ENCODE measurements at regions not wholly inside any gene's neighbourhood (a gene's known extent, or its start where the extent isn't known, plus 50 kb on each side); places are given as distances from the start of the nearest gene placed in this dataset.
"Not testable (repeated sequence)": the region's sequence is repeated elsewhere in the genome, so short reads cannot be mapped to it uniquely, and the experiment has no call there.

- DNase-seq = no peak
Measured at GRCh38 chr14:104405360-104406226, 174.0 kb upstream of the C14orf180 start.

- DNase-seq = no peak
Measured at GRCh38 chr14:104406831-104407230, 172.7 kb upstream of the C14orf180 start.

- no peak for DNase-seq
Measured at GRCh38 chr14:104416383-104416782, 163.2 kb upstream of the C14orf180 start.

GRCh38 chr14:104419865-104420505 lies 159.6 kb upstream of the C14orf180 start:
- no peak for DNase-seq

- DNase-seq = not testable (repeated sequence)
Measured at GRCh38 chr14:104420523-104420922, 159.0 kb upstream of the C14orf180 start.

- DNase-seq = no peak
Measured at GRCh38 chr14:104420990-104421389, 158.6 kb upstream of the C14orf180 start.

- no peak for DNase-seq
Measured at GRCh38 chr14:104421401-104421821, 158.2 kb upstream of the C14orf180 start.

- DNase-seq = no peak
Measured at GRCh38 chr14:104421892-104422828, 157.4 kb upstream of the C14orf180 start.

GRCh38 chr14:104422837-104423681 lies 156.5 kb upstream of the C14orf180 start:
- DNase-seq = no peak

GRCh38 chr14:104423701-104424405 lies 155.7 kb upstream of the C14orf180 start:
- no peak for DNase-seq

GRCh38 chr14:104424406-104425072 lies 155.0 kb upstream of the C14orf180 start:
- no peak for DNase-seq

- DNase-seq = no peak
Measured at GRCh38 chr14:104425171-104425681, 154.3 kb upstream of the C14orf180 start.

GRCh38 chr14:104425763-104426646 lies 153.6 kb upstream of the C14orf180 start:
- DNase-seq = no peak

GRCh38 chr14:104427131-104427851 lies 152.3 kb upstream of the C14orf180 start:
- no peak for DNase-seq

- no peak for DNase-seq
Measured at GRCh38 chr14:104428333-104428851, 151.2 kb upstream of the C14orf180 start.

- no peak for DNase-seq
Measured at GRCh38 chr14:104428860-104429259, 150.7 kb upstream of the C14orf180 start.

GRCh38 chr14:104429291-104429861 lies 150.2 kb upstream of the C14orf180 start:
- no peak for DNase-seq

GRCh38 chr14:104431351-104431928 lies 148.1 kb upstream of the C14orf180 start:
- DNase-seq = no peak
